Osteoblast (primary cell): ENCODE measurements at regions not wholly inside any gene's neighbourhood (a gene's known extent, or its start where the extent isn't known, plus 50 kb on each side); places are given as distances from the start of the nearest gene placed in this dataset.
A peak's percentile ranks its signal among the peaks of the same experiment; 100 is the strongest.

Source experiments
- DNase-seq: peaks from one replicate; pipeline ENCODE4 v3.0.0; 2011; ENCODE audit warnings: low spot score, mixed read lengths; ENCODE audit not compliant: insufficient read length; ENCODE audit errors: missing footprints
- H2AFZ ChIP-seq: 2 replicates; pipeline ENCODE4 v1.6.0; 2011; ENCODE audit warnings: mild to moderate bottlenecking, low read length
- H3K27ac ChIP-seq: 2 replicates; pipeline ENCODE4 v1.5.1; 2011; ENCODE audit warnings: mild to moderate bottlenecking, low read depth, low read length, moderate library complexity
- H3K27me3 ChIP-seq: 2 replicates; pipeline ENCODE4 v1.6.0; 2012; ENCODE audit warnings: mild to moderate bottlenecking, control low read depth, inconsistent platforms, low read length, moderate library complexity; ENCODE audit not compliant: insufficient read depth
- H3K36me3 ChIP-seq: 2 replicates; pipeline ENCODE4 v1.5.1; 2011; ENCODE audit warnings: mild to moderate bottlenecking, low read length, control low read depth, moderate library complexity; ENCODE audit not compliant: insufficient read depth
- H3K4me1 ChIP-seq: 2 replicates; pipeline ENCODE4 v1.5.1; 2011; ENCODE audit warnings: mild to moderate bottlenecking, low read length, control low read depth, moderate library complexity; ENCODE audit not compliant: insufficient read depth
- H3K4me2 ChIP-seq: 2 replicates; pipeline ENCODE4 v1.6.0; 2011; ENCODE audit warnings: mild to moderate bottlenecking, low read length; ENCODE audit not compliant: insufficient read depth
- H3K4me3 ChIP-seq: fragments of 200-600 bp; sonication (generic); 3 replicates; pipeline ENCODE4 v1.5.1; 2012; ENCODE audit warnings: mild to moderate bottlenecking, low read length, inconsistent platforms; ENCODE audit not compliant: insufficient read depth
- H3K79me2 ChIP-seq: 2 replicates; pipeline ENCODE4 v1.6.0; 2012; ENCODE audit warnings: mild to moderate bottlenecking, low read length, control low read depth, inconsistent platforms; ENCODE audit not compliant: insufficient read depth
- H3K9me3 ChIP-seq: 2 replicates; pipeline ENCODE4 v1.5.1; 2011; ENCODE audit warnings: low read depth, low read length, control low read depth
- H4K20me1 ChIP-seq: 2 replicates; pipeline ENCODE4 v1.6.0; 2012; ENCODE audit warnings: mild to moderate bottlenecking, low read length, control low read depth; ENCODE audit not compliant: insufficient read depth
- CTCF ChIP-seq: IDR thresholded peaks from 2 replicates; pipeline ENCODE4 v1.5.1; 2011; ENCODE audit warnings: mild to moderate bottlenecking, low read depth, low read length, moderate library complexity; ENCODE audit errors: extremely low read depth

DNA sequence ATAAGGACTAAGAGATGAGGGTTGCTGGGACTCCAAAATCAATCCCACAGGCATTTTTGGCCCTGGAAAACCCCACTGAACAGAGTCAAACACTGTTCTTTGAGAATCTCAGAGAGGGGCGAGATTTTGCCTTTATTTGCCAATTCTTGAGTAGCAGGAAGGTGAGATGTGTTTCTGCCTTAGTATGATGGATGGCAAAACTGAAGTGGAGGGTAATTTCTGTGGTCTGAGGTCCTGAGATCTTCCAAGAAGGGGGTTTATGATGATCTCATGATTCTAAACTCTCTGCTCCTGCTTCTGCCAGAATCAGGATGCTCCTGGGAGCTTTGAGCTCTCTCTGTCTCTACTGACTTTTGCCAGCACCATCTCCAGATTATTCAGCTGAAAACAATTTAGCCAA lies 174.8 kb upstream of the CLINT1 start:
- H3K4me3 ChIP-seq = no peak overlapping the region
- H3K9me3 ChIP-seq = peaks cover 3% of the 10 kb centered on the region
- DNase-seq = peak; percentile 54
- no peak overlapping the region for H3K27ac ChIP-seq
- H3K27me3 ChIP-seq = no peaks in the 10 kb centered on the region
- H4K20me1 ChIP-seq = no peaks in the 10 kb centered on the region
- no peak overlapping the region for H2AFZ ChIP-seq
- H3K79me2 ChIP-seq = no peaks in the 10 kb centered on the region
- no peak overlapping the region for H3K4me2 ChIP-seq
- H3K4me1 ChIP-seq = no peaks in the 10 kb centered on the region
- TF ChIP-seq CTCF = no peak
- no peaks in the 10 kb centered on the region for H3K36me3 ChIP-seq

DNA sequence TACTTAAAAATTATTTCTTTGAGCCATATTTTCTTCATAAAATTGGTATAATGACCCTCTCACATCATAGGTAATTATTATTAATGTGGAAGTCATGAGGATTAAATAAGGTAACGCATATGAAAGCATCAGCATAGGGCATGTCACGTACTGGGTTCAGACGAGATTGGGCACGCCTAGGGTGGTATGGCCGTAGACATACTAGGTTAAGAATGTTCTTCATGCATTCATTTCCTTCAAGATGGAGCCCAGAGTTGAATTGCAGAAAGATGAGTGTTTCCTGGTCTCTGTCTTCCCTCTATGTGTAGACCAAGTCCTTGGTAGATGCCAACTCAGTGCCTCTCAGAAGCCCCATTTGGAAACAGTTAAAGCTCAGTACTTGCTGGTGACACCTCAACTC lies 174.1 kb upstream of the CLINT1 start:
- H3K27me3 ChIP-seq = no peaks in the 10 kb centered on the region
- no peaks in the 10 kb centered on the region for H3K4me1 ChIP-seq
- H3K79me2 ChIP-seq = no peaks in the 10 kb centered on the region
- H3K36me3 ChIP-seq = no peaks in the 10 kb centered on the region
- H3K4me2 ChIP-seq = no peak overlapping the region
- H2AFZ ChIP-seq = no peak overlapping the region
- no peak for TF ChIP-seq CTCF
- no peak overlapping the region for H3K4me3 ChIP-seq
- H3K9me3 ChIP-seq = peaks cover 3% of the 10 kb centered on the region
- H3K27ac ChIP-seq = no peak overlapping the region
- H4K20me1 ChIP-seq = no peaks in the 10 kb centered on the region
- no peak for DNase-seq

DNA sequence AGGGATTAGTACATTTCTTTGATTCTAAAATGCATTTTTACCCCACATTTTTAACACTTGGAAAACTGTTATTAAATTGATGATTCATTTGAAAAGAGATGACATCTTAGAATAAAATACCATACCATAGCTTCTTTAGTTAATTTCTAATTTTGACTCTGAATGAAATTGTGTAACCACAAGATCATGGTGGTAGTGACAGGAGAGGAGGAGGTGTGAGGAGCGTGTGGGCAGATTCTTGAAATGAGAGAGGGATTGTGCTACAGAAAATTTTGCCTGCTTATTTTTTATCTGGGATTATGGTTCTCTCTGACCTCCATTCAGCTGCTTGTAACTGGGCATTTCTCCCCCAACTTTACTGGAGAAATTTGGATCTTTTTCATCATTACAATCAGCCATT lies 173.3 kb upstream of the CLINT1 start:
- H3K4me1 ChIP-seq = peaks cover 7% of the 10 kb centered on the region
- no peak for DNase-seq
- H3K27ac ChIP-seq = no peak overlapping the region
- H3K4me3 ChIP-seq = no peak overlapping the region
- no peak overlapping the region for H2AFZ ChIP-seq
- H3K36me3 ChIP-seq = no peaks in the 10 kb centered on the region
- H3K9me3 ChIP-seq = peaks cover 3% of the 10 kb centered on the region
- H3K79me2 ChIP-seq = no peaks in the 10 kb centered on the region
- TF ChIP-seq CTCF = no peak
- no peaks in the 10 kb centered on the region for H4K20me1 ChIP-seq
- H3K4me2 ChIP-seq = no peak overlapping the region
- no peaks in the 10 kb centered on the region for H3K27me3 ChIP-seq

DNA sequence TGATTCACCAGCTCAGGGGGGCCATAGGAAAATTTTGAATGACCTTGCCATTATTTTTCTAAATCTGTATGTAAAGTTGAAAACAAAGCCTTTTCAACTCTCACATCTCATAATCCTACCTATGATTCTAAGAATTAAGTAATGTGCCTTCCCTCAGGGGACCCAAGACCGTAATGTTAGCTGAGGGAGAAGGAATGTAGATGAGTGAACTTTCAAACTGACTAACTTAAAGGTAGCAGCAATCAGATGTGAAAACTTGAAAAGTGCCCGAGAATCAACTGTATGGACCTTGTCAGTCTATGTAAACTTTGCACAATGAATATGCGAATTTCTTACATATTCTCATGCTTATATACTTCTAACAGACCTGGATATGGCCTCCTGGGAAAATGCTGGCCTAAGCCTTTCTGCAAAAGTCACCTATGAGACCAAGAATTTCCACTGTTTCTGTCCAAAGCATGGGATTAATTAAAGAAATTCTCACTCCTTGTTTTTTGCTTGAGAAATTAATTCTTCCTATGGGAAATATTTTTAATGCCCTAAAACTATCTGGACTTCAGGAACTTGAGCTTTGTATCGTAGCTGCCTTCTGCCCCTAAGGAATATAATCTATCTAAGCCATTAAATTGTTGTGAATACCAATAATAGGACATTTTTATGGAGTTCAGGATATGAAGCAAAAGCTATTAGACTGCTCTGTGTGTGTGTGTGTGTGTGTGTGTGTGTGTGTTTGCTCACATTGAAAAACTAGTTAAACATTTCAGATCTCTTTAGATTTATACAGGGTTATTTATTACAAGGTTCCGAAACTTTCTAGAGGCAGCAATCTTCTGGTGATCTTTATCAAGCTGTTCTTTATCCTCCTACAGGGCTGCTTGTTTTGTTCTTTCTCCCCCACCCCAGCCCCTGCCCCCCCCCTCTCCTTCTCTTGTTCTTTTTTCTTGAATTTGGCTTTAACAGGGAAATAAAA lies 169.1 kb upstream of the CLINT1 start:
- no peaks in the 10 kb centered on the region for H3K36me3 ChIP-seq
- no peak overlapping the region for H2AFZ ChIP-seq
- no peaks in the 10 kb centered on the region for H3K27me3 ChIP-seq
- H3K4me3 ChIP-seq = no peak overlapping the region
- peaks cover 19% of the 10 kb centered on the region for H3K4me1 ChIP-seq
- H4K20me1 ChIP-seq = no peaks in the 10 kb centered on the region
- H3K9me3 ChIP-seq = no peaks in the 10 kb centered on the region
- no peaks in the 10 kb centered on the region for H3K79me2 ChIP-seq
- no peak for DNase-seq
- H3K27ac ChIP-seq = no peak overlapping the region
- no peak overlapping the region for H3K4me2 ChIP-seq
- TF ChIP-seq CTCF = no peak
